ENCODE measurements at regions not wholly inside any gene's neighbourhood (a gene's known extent, or its start where the extent isn't known, plus 50 kb on each side); places are given as distances from the start of the nearest gene placed in this dataset.

- TF ChIP-seq ELF4 (CRISPR knock-in tag; IDR thresholded peaks at IDR 0.05; ENCODE audit: low read depth) (no peak), CTCF (IDR thresholded peaks at IDR 0.05) (no peak), SP1 (CRISPR knock-in tag; conservative IDR thresholded peaks at IDR 0.05) (no peak), CBFB (CRISPR knock-in tag; IDR thresholded peaks at IDR 0.05; ENCODE audit: low read depth) (no peak), TEAD1 (CRISPR knock-in tag; IDR thresholded peaks at IDR 0.05) (no peak), AFF4 (CRISPR knock-in tag; IDR thresholded peaks at IDR 0.05; ENCODE audit: borderline replicate concordance) (no peak), ESRRA (CRISPR knock-in tag; IDR thresholded peaks at IDR 0.05; ENCODE audit: borderline replicate concordance) (no peak), IRF2 (CRISPR knock-in tag; IDR thresholded peaks at IDR 0.05; ENCODE audit: borderline replicate concordance, low read depth) (no peak), MAX (CRISPR knock-in tag; IDR thresholded peaks at IDR 0.05) (no peak), ZNF121 (CRISPR knock-in tag; IDR thresholded peaks at IDR 0.05) (no peak), ZBTB21 (CRISPR knock-in tag; IDR thresholded peaks at IDR 0.05; ENCODE audit: borderline replicate concordance) (no peak), ATF6 (CRISPR knock-in tag; IDR thresholded peaks at IDR 0.05) (no peak), MYBL2 (CRISPR knock-in tag; IDR thresholded peaks at IDR 0.05) (no peak)
Observed at GRCh38 chr4:171433674-171434073, 379.5 kb upstream of the GALNTL6 start.
